ENCODE measurements at regions not wholly inside any gene's neighbourhood (a gene's known extent, or its start where the extent isn't known, plus 50 kb on each side); places are given as distances from the start of the nearest gene placed in this dataset.

GRCh38 chr6:22401932-22402331 lies 105.1 kb upstream of the PRL start:
- ATAC-seq (ENCODE audit: insufficient read depth, low read depth) (no peak), DNase-seq (no peak)
- H3K27ac ChIP-seq (ENCODE audit: low read length) = no peak overlapping the region
- no peaks in the 10 kb centered on the region for H3K9me3 ChIP-seq (ENCODE audit: insufficient read depth, low read length, severe bottlenecking)
- no peak overlapping the region for H3K9ac ChIP-seq (ENCODE audit: low read depth, low read length)
- H3K27me3 ChIP-seq (ENCODE audit: insufficient read depth, low read length, poor library complexity) = no peaks in the 10 kb centered on the region
- TF ChIP-seq CTCF (IDR thresholded peaks at IDR 0.05; ENCODE audit: borderline replicate concordance, extremely low read depth, low read length, poor library complexity, severe bottlenecking) (no peak), EZH2 (IDR thresholded peaks at IDR 0.05; ENCODE audit: borderline replicate concordance, low read depth, low read length, severe bottlenecking) (no peak)
- no peaks in the 10 kb centered on the region for H3K79me2 ChIP-seq (ENCODE audit: insufficient read depth, low read length)
- no peaks in the 10 kb centered on the region for H3K4me1 ChIP-seq (ENCODE audit: insufficient read depth, low read length)
- no peak overlapping the region for H3K4me3 ChIP-seq (ENCODE audit: low read depth in 1 of 2, low read length in 2 of 2)
- no peak overlapping the region for H2AFZ ChIP-seq (ENCODE audit: low read depth, low read length)
- H3K4me2 ChIP-seq (ENCODE audit: insufficient read depth, low read length) = no peak overlapping the region
- H4K20me1 ChIP-seq (ENCODE audit: insufficient read depth, low read length) = no peaks in the 10 kb centered on the region
- H3K36me3 ChIP-seq (ENCODE audit: insufficient read depth, low read length) = no peaks in the 10 kb centered on the region

GRCh38 chr6:22409486-22409885 lies 112.7 kb upstream of the PRL start:
- Histone ChIP-seq H3K27ac (ENCODE audit: low read length) (no peak overlapping the region), H3K4me2 (ENCODE audit: insufficient read depth, low read length) (no peak overlapping the region), H3K4me1 (ENCODE audit: insufficient read depth, low read length) (no peaks in the 10 kb centered on the region), H3K79me2 (ENCODE audit: insufficient read depth, low read length) (no peaks in the 10 kb centered on the region), H3K27me3 (ENCODE audit: insufficient read depth, low read length, poor library complexity) (no peaks in the 10 kb centered on the region), H3K9ac (ENCODE audit: low read depth, low read length) (no peak overlapping the region), H3K9me3 (ENCODE audit: insufficient read depth, low read length, severe bottlenecking) (no peaks in the 10 kb centered on the region), H4K20me1 (ENCODE audit: insufficient read depth, low read length) (no peaks in the 10 kb centered on the region), H2AFZ (ENCODE audit: low read depth, low read length) (no peak overlapping the region), H3K4me3 (ENCODE audit: low read depth in 1 of 2, low read length in 2 of 2) (no peak overlapping the region), H3K36me3 (ENCODE audit: insufficient read depth, low read length) (no peaks in the 10 kb centered on the region)
- DNase-seq (no peak), ATAC-seq (ENCODE audit: insufficient read depth, low read depth) (no peak)
- no peak for TF ChIP-seq CTCF (IDR thresholded peaks at IDR 0.05; ENCODE audit: borderline replicate concordance, extremely low read depth, low read length, poor library complexity, severe bottlenecking)
- TF ChIP-seq EZH2 (IDR thresholded peaks at IDR 0.05; ENCODE audit: borderline replicate concordance, low read depth, low read length, severe bottlenecking) = no peak

GRCh38 chr6:22411376-22412105 lies 114.7 kb upstream of the PRL start:
- no peaks in the 10 kb centered on the region for H3K36me3 ChIP-seq (ENCODE audit: insufficient read depth, low read length)
- no peaks in the 10 kb centered on the region for H3K79me2 ChIP-seq (ENCODE audit: insufficient read depth, low read length)
- no peaks in the 10 kb centered on the region for H3K27me3 ChIP-seq (ENCODE audit: insufficient read depth, low read length, poor library complexity)
- DNase-seq (no peak), ATAC-seq (ENCODE audit: insufficient read depth, low read depth) (no peak)
- TF ChIP-seq EZH2 (IDR thresholded peaks at IDR 0.05; ENCODE audit: borderline replicate concordance, low read depth, low read length, severe bottlenecking) = no peak
- no peak for TF ChIP-seq CTCF (IDR thresholded peaks at IDR 0.05; ENCODE audit: borderline replicate concordance, extremely low read depth, low read length, poor library complexity, severe bottlenecking)
- H4K20me1 ChIP-seq (ENCODE audit: insufficient read depth, low read length) = no peaks in the 10 kb centered on the region
- no peaks in the 10 kb centered on the region for H3K4me1 ChIP-seq (ENCODE audit: insufficient read depth, low read length)
- H3K4me3 ChIP-seq (ENCODE audit: low read depth in 1 of 2, low read length in 2 of 2) = no peak overlapping the region
- H3K9me3 ChIP-seq (ENCODE audit: insufficient read depth, low read length, severe bottlenecking) = no peaks in the 10 kb centered on the region
- H3K27ac ChIP-seq (ENCODE audit: low read length) = no peak overlapping the region
- H3K9ac ChIP-seq (ENCODE audit: low read depth, low read length) = no peak overlapping the region
- H2AFZ ChIP-seq (ENCODE audit: low read depth, low read length) = no peak overlapping the region
- H3K4me2 ChIP-seq (ENCODE audit: insufficient read depth, low read length) = no peak overlapping the region
